ENCODE measurements at regions not wholly inside any gene's neighbourhood (a gene's known extent, or its start where the extent isn't known, plus 50 kb on each side); places are given as distances from the start of the nearest gene placed in this dataset.
A peak's percentile ranks its signal among the peaks of the same experiment; 100 is the strongest.
"Not testable (repeated sequence)": the region's sequence is repeated elsewhere in the genome, so short reads cannot be mapped to it uniquely, and the experiment has no call there.

DNA sequence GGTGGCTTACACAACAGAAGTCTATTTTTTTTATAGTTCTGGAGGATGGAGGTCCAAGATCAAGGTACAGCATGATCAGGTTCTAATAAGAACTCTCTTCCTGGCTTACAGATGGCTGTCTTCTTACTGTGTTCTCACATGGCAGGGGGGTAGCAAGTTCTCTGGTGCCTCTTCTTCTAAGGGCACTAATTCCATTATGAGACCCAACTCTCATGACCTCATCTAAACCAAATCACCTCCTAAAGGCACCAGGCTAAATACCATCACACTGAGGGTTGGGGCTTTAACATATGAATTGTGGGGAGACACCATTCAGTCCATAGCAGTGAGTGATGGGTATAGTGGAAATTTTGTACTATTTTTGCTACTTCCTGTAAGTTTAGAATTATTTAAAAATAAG lies 75.2 kb upstream of the SLC4A7 start:
- no peak for DNase-seq (ENCODE audit: low spot score)

DNA sequence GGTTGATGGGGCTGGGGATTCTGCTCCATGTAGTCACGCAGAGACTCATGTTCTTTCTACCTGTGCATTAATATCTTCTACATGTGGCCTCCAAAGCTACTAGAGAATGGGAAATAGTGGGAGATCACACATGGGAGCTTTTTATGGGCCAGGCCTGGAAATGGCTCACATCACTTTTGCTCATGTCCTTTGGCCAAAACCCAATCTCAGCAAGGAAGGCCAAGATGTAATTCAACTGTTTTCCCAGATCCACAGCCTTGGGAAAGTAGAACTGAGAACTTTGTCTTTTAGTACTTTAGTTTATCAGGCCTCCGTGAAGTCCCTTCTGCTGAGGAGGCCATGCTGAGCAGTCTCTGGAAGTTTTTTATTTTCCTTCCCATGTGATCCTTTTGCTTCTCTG lies 73.2 kb upstream of the SLC4A7 start:
- DNase-seq (ENCODE audit: low spot score): no peak

DNA sequence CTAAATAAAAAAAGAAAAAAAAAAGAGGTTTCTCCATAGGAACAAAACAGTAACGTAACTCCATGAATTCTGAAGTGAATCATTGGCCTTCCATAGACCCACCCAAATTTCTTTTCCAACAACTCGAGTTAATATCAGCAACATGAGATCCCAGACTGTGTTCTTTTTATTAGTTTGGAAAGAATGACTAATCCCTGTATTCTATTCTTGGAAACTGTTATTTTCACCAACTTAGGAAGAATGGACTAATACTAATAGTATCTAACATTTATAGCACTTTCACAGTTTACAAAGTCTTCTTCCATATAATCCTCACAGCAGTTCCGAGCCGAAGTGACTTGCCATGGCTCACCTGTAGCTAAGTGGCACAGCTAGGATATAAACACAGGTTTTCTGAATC lies 72.7 kb upstream of the SLC4A7 start:
- no peak for DNase-seq (ENCODE audit: low spot score)

DNA sequence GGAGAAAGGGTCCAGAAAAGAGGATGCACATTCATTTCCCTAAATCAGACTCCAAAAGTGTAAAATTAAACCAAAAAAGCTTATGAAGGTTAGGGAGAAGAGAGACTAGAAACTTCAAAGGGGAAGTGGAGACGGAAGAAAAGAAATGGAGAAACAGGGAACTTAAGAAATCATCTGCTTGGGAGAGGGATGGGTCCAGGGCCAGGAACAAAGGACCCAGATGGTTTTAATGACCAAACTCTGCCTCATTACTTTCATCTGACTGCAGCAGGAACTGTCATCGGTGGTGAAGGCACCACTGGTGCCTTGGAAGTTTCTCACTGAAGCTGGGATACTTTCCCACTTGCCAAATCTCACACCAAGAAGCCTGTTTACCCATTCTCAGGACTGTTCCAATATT lies 70.5 kb upstream of the SLC4A7 start:
- no peak for DNase-seq (ENCODE audit: low spot score)

DNA sequence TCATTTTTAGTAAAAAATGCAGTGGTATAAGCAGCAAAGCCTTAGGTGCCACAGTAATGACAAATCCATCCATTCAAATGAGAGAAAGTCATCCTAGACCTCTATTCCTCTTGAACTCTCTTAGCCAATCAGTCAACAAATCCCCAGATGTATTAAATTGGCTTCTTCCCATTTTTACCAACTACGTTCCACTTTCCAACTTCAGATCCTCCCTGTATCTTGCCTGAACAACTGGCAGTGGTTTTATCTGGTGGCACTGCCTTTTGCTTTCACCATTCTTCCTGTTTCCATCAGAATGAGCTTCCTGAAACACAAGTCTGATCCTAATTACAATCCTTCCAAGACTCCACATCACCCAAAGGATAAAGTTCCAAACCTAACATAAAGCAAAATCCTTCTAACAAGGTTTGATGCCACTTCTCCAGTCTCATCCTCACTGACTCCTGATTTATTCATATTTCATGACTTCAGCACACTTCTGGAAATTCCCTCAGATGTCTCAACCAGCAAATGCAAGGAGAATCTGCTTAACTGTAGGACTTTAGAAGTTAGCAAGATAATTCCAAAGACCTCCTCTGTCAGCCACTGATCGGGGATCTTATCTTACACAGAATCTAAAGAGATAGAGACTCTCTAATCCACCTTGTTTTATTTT lies 69.8 kb upstream of the SLC4A7 start:
- no peak for DNase-seq (ENCODE audit: low spot score)

DNA sequence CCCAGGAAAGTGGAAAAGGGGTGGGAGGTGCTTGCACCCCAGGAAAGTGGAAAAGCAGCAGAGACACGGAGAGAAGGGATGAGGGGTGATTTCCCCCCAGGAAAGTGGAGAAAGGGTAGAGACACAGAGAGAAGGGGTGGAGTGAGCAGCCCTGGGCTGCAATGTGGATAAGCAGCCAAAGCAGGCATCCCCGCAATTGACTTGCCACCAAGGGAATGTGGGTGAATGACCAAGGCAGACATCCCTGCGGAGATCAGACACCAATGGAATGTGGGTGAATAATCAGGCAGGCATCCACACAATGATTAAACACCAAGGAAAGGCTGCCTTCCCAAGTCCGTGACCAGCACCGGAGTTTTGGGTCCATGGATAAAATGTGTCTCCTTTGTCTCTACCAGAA lies 68.5 kb upstream of the SLC4A7 start:
- DNase-seq (ENCODE audit: low spot score): not testable (repeated sequence)

DNA sequence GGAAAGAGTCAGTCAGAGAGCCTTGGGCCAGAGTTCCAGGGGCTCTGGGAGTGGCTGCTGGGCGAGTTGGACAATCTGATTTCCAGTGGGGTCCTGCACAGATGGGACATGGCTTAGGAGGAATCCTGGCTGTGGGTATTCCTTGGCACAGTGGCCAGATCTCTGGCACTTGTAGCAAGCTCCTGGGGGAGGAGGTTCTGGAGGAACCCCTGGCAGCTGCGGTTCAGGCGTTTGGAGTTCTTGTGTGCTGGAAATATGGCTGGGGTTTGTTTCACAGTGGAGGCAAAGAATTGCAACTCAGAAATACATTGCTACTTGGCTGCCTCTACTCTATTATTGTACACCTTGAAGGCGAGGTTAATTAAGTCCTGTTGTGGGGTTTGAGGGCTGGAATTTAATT lies 67.2 kb upstream of the SLC4A7 start:
- not testable (repeated sequence) for DNase-seq (ENCODE audit: low spot score)

DNA sequence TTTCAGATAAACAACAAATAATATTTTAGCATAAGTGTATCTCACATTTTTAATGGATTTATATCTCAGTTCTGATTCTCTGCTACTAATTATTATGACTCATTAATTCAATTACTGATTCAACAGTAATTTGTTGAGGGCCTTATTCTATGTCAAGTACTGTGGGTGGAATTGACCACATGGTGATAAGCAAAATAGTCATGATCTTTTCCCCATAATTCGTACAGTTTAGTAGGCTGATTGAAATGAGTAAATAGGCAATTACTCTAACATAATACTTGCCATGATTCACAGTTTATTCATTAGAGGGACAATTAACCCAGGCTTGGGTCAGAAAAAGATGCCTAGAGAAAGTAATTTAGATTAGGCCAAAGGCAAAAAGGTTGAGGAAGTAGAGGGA lies 60.9 kb upstream of the SLC4A7 start:
- no peak for DNase-seq (ENCODE audit: low spot score)

DNA sequence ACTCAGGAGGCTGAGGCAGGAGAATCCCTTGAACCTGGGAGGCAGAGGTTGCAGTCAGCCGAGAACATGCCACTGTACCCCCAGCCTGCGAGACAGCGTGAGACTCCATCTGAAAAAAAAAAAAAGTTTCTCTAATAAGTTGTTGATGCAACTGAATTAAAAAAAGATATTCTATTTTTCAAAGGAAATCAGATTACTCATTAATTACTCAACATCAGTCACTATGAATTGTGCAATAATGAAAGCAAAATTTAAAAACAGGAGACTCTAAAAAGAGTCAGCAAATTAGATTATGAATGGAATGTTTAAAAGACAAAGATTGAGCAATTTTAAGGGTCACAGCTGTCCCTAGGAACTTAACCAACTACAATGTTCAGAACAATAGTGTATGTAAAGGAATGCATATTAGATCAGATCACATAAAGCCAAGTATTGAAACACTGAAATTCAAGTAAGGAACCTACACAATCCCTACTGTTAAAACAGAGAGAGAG lies 60.2 kb upstream of the SLC4A7 start:
- no peak for DNase-seq (ENCODE audit: low spot score)

DNA sequence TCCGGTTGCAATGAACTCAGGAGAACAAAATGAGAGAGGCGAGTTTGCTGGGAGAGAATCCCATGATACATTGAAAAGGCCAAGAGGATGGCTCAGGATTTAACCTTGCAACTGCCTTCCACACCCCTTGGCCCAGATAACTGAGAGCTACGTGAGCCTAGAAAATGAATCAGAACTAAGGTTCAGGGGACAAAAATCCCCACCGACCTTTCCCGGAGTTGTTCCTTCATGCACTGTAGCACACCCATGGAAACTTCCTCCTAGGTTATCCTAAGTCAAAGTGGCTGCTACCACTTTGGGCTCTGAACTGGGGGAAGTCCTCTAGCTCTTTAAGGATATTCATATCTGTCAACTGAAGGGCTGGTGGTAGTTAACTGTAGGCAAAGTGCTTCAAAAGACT lies 58.3 kb upstream of the SLC4A7 start:
- no peak for DNase-seq (ENCODE audit: low spot score)

DNA sequence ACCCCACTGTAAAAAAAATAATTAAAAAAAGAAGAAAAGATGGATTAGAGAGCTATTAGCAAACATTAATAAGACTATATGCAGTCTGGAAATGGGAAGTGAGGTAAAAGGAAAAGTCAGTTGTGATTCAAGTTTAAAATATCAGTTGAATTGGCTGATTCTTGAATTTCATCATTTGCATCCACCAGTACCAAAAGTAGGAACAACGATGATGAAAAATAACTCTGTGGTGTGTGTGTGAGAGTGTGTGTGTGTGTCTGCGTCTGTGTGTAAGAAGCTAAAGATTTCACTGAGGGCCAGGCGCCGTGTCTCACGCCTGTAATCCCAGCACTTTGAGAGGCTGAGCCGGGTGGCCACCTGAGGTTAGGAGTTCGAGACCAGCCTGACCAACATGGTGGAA lies 56.0 kb upstream of the SLC4A7 start:
- DNase-seq (ENCODE audit: low spot score): no peak

DNA sequence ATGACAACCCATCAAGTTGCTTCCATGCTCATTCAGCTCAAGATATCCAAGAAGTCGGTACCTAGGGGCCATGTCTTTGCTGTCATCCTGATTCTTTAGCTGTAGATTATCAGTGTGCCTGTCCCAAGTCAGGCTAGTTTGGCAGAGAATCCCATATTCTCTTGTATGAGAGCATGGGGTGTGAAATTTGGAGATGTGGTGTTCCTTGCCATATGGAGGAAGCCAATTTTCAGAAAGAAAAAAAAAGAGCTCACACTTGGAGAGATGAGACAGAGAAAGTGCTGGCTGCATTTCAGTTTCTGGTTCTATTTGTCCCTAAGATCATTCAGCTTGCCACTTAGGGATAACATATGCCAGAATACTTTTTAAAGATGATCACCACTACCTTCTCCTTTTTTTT lies 52.3 kb upstream of the SLC4A7 start:
- DNase-seq (ENCODE audit: low spot score): no peak

DNA sequence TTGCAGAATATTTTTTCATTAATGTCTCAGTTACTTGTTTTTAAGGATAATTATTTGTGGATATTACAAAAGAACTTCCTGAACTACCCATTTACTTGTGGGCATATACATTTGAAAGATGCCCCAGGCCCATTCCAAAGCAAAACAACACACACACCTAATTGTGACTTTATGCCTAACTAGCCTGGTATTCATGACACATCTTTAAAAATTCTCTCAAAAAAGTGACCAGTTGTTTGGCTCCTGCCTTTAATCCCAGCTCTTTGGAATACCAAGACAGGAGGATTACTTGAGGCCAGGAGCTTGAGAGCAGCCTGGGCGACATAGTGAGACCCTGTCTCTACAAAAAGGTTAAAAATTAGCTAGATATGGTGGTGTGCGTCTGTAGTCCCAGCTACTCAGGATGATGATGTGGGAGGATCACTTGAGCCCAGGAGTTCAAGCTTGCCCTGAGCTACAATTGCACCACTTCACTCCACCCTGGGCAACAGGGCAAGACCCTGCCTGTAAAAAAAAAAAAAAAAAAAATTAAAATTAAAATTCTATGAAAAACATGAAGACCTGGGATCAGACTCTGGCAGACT lies 51.7 kb upstream of the SLC4A7 start:
- no peak for DNase-seq (ENCODE audit: low spot score)

DNA sequence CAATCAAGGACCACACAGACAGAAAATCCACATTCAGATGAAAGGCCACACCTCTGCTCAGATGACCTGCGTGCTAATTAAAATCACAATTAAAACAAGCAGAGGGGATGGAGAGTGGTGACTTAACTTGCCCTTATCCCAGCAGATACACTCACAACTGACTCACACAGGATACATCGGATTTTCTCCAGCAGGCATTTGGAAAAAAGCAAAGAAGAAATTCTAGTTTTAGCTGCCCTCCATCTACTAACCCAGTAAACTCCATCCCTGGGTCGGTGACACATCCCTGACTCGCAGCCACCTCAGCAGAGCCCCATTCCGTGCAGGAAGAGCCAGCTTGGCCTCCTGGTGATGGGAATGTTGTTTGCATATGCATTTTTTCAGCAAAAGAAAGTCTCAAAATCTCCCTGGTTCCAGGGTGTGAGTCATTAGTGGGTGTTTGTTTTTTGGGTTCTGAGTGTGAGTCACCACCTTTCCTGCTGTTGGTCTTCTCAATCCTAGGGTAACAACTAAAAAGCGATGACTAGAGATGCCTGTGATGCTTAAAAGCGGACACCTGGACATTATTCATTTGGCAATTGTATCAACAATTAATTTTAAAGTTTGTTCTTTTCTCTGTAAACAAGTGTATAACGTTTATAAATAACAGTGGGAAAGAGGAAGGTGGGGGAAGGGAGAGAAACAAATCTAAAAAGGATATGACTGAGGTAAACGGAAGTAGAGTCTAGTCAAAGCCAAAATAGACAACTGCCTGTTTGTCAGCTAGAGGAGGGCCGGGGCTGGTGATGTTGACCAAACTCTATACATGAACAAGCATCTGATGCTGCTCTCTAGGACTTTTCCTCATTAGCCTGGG lies 49.8 kb upstream of the SLC4A7 start:
- peak; percentile 90 for DNase-seq (ENCODE audit: low spot score)

Measured in umbilical cord (tissue), 1 donor.